HG03135 (cell line): ENCODE measurements at regions not wholly inside any gene's neighbourhood (a gene's known extent, or its start where the extent isn't known, plus 50 kb on each side); places are given as distances from the start of the nearest gene placed in this dataset.
"Not testable (repeated sequence)": the region's sequence is repeated elsewhere in the genome, so short reads cannot be mapped to it uniquely, and the experiment has no call there.

Source experiments
- ATAC-seq: cut with Tn5 transposase; IDR thresholded peaks from one replicate; pipeline ENCODE4 v1.9.1; 2021; ENCODE audit warnings: mild to moderate bottlenecking, moderate library complexity; ENCODE audit not compliant: unreplicated experiment

DNA sequence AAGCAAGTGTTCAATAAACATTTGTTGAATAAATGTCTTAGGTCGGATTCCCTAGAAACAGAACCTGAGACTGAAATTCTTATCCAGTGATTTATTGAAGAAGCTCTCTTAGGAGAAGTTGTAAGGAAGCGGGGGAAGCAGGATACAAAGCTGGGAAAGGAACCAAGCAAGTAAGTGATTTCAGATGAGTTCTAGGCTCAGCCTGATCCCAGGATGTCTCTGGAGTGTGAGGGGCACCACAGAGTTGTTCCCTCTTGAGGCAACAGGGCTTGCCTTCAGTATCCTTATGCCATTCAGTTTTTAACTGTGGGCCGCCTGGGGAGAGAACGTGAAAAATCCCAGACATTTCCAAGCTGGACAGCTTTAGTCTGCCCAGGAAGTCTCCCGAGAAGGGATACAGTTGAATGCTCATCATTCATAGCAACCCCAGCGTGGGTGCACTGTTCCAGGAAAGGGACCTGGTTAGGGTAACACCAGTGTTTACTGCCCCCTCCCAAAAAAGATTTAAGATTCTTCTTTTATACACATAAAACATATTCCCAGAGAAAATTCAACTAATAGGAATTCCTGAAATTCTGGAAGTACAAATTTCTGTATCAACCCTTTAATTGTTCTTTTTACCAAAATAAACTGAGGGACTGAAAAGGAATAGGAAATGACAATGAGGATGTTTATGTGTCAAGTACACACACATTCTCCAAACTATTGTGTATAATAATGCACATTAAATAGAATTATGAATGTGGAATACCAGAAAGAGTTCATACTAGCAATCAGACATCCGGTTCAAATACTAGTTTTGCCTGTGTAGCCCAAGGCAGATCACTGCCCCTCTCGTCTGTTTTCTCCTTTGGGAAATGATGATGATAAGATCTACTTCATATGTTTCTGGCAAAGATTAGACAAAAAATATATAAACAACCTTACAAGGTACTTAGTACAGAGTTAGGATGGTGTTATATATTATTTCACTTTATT, 592.1 kb upstream of the CDH2 start:
- no peak for ATAC-seq

- ATAC-seq, result no peak
Observed at GRCh38 chr18:28767727-28768211, 590.8 kb upstream of the CDH2 start.

DNA sequence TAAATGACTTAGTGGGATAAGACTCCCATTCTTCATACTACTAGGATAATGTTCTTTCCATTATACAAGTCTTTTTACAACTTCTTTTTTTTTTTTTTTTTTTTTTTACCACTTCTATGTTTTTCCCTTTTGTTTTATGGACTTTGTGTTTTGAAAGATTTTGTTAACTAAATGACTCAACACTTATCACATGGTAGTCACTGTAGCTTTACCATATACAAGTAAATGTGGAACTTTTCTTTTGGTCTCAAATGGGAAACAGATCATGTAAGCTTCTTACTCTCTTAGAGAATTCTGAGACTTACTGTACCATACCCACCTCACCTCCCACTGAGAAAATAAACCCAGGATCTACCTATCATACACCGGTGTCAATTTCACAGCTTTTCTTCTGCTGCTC, 590.3 kb upstream of the CDH2 start:
- ATAC-seq, result no peak

- no peak for ATAC-seq
Observed at GRCh38 chr18:28766721-28767120, 589.8 kb upstream of the CDH2 start.

- ATAC-seq, result no peak
Observed at GRCh38 chr18:28766027-28766426, 589.1 kb upstream of the CDH2 start.

- no peak for ATAC-seq
Observed at GRCh38 chr18:28760299-28760698, 583.4 kb upstream of the CDH2 start.

DNA sequence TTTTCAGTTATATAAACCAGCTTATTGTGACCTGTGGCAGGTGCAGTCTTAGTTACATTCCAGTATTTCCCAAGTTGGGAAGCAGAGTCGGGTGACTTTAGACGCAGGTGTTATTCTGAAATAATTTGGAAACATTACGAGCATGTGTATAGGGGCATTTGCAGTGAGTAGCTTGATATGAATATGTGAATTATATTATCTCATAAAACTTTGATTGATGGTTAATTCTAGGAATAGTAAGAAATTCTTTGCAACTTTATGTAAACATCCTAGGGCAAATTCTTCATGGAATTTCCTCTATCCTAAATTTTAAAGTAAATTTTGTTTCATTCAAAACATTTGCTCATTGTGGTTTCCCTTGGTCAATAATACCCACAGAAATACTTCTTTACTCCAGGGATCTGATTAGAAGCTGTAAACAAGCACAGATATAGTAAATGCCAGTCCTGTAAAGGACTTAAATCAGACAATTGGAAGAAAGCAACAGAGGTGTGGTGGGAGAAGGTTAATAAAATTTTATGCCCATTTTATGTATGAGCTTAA, 580.6 kb upstream of the CDH2 start:
- ATAC-seq, result no peak

DNA sequence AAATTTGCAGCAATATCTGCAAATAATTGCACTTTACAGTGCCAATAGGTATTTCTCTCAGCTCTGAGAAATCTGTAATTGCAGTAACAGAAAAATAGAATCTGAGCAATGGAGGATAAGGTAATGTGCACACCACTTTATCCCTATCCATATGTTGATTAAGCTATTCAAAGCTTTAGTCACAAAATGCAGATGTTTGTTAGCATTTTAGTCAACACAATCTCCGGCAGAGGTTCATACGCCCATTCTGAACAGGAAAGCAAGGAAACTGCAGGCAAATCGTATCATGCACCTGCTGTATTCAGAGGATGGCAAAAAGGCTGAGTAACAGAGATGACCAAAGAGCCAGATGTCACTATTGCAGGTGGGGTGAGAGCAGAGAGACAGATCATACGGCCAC, 566.2 kb upstream of the CDH2 start:
- no peak for ATAC-seq

DNA sequence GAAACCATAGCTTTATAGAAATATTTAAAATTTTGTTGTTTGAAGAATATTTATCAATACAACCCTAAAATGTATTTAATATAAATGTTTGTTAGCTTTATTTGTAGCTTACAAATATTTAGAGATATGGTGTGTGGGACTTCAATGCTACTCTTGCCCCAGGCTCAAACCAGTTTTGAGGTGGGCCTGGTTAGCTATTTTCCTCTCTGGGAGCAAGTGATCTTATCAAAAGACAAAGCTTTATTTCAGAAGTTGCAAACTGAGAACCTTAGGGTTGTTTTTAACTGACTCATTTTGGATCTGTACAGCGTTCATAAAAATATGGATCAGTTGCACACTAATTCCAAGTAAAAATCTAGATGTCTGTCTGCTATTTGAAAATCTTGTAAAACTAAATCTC, 563.6 kb upstream of the CDH2 start:
- no peak for ATAC-seq

DNA sequence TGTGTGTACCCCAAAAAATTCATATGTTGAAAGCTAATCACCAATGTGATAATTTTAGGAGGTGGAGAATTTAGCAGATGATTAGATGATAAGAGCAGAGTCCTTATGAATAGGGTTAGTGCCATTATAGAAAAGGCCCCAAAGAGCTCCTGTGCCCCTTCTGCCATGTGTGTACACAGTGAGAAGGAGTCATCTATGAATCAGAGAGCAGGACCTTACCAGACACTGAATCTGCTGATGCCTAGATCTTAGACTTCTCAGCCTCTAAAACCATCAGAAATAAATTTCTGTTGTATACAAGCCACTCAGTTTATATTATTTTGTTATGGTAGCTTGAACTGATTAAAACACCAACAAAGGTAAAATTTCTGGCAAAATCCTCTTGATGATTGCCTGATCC, 560.0 kb upstream of the CDH2 start:
- ATAC-seq, result no peak

DNA sequence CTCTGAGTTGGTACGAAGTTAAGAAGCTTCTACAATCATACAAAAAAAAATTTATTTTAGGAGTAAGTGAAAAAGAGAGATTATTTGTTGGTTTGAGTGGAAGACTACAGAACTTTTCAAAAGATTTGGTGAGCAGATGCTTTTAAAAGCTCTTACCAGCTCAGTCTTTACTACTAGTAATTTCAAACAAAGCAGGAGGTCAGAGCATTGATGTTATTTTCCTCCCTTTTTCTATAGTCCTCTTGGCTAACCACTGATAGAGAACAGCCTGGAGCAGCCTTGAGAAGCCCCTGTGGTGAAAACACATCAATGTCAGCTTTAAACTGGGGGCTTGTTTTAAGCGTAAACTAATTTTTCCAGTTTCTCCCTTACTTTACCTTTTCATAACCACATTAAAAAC, 559.3 kb upstream of the CDH2 start:
- ATAC-seq, result no peak

DNA sequence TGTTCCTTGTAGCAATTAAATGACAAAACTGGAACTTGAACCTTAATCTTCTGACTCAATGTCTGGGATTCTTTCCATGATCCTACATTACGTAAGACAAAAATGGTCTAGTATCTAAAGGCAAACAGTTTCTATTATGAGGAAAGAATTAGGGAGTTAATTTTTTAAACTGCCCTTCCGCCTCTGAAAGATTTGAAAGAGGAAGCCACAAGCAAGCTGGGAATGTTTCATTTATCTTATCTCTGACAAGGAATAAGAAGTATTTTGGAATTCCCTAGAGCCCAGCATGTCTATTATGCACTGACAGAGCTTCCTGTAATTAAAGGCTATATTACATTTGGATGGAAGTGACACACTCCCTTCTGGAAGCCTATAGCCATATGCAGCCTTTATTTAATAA, 558.8 kb upstream of the CDH2 start:
- no peak for ATAC-seq

DNA sequence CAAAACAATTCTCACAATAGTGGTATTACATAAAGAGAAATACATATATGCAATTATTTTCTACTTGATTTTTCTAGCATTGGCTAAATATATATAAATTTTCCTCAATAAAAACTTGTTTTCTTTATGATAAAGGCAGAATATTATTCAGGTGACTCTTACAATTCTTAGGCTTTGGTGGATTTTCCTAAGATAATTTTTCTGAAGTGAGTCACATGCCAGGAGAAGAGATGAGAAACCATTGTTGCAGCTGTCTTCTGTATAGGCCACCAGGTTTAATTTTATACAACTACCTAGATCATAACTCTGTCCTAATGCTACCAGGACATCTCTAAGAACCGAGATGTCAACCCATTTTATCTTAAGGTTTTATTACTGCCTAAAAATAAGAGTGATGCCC, 552.4 kb upstream of the CDH2 start:
- no peak for ATAC-seq

GRCh38 chr18:28728891-28729290, 552.0 kb upstream of the CDH2 start:
- no peak for ATAC-seq

DNA sequence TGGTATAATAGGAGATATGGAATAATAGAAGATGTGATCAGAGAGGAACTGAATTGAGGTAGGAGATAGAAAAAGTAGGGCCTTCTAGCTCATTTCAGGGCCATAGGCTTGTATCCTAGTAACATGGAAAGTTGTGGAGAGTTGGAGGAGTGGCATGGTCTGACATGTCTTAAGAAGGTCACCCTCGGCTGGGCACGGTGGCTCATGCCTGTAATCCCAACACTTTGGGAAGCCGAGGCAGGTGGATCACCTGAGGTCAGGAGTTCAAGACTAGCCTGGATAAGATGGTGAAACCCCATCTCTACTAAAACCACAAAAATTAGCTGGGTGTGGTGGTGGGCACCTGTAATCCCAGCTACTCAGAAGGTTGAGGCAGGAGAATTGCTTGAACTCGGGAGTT, 550.3 kb upstream of the CDH2 start:
- ATAC-seq, result not testable (repeated sequence)

- no peak for ATAC-seq
Observed at GRCh38 chr18:28725876-28726275, 548.9 kb upstream of the CDH2 start.

DNA sequence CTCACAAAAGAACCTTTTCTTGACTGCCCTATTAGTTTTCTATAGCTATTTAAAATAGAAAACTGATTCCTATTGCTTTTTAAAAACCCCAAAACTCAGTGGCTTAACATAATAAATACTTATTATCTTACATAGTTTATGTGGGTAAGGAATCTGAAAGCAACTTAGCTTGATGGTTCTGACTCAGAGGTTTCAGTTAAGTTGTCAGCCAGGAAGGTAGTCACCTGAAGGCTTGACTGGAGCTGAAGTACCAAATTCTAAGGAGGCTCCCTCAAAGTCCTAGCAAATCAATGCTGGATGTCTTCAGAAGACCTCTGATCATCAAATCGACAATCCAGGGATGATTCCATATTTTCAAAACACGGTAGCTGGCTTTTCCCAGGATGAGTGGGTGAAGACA, 546.6 kb upstream of the CDH2 start:
- ATAC-seq, result no peak

DNA sequence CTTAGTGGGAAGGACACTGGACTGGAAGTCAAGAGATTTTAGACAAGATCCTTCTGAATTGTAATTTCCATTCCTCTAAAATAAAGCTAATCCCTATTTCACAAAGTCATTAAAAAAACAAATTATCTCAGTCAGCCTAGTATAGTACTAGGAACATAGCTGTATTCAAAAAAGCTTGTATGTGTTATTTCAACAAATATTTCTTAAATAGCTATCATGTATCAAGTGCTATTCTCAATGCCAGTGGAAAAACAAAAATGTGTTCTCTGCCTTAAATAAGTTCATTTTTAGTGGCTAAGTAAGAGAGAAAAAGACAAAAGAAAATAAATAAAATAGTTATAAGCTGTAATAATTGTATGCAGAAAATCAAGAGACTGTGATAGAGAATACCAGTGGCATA, 541.8 kb upstream of the CDH2 start:
- no peak for ATAC-seq

DNA sequence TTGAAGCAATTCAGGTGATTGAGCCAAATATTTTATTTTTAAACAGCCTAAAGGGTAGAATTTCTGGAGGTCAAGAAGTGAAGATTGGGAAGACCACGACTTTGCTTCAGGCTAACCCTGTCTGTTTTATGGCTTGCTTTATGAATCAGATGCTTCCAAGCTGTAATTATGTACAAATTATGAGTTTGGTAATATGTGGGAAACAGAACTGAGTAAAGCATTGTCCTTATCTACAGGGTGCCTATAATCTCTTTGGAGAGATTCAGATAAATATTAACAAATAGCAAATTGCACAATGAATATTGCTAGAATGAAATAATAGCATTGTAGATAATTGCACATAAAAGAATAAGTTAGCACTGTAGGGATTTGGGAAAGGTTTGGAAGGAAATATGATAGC, 539.4 kb upstream of the CDH2 start:
- ATAC-seq, result no peak

DNA sequence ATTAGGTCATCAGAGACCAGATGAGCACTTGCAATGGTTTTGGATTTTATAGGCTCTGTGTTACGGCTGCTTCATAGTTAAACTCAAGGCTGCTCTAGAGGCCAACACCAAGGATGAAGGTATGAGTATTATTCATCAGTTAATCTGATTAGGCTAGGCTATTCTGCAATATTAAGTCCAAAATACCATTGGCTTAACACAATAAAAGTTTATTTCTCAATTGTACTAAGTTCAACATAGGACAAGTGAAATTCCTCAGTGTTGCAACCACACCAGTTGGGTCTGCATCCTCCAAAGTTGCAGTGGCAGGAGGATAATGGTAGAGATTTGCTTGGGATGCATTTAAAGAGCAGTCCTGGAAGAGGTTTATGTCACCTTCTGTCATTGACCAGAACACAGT, 538.3 kb upstream of the CDH2 start:
- no peak for ATAC-seq

DNA sequence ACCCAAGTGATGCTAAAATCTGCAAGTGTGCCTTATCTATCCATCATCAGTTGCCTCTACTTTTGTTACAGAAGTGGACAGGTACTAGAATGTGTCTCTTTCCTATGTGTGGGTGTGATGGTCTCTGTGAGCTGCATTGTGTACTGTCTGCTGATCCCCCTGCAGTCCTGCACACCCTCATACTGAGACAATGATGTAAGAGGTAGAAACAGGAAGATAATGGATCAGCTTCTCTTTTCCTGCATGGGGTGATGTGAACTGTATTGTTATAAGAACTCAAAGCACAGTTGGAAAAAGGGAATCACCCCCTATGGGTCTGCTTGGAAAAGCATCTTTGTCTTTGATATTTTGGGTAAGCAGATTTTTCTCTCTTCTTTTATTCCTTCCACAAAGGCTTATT, 537.6 kb upstream of the CDH2 start:
- no peak for ATAC-seq

DNA sequence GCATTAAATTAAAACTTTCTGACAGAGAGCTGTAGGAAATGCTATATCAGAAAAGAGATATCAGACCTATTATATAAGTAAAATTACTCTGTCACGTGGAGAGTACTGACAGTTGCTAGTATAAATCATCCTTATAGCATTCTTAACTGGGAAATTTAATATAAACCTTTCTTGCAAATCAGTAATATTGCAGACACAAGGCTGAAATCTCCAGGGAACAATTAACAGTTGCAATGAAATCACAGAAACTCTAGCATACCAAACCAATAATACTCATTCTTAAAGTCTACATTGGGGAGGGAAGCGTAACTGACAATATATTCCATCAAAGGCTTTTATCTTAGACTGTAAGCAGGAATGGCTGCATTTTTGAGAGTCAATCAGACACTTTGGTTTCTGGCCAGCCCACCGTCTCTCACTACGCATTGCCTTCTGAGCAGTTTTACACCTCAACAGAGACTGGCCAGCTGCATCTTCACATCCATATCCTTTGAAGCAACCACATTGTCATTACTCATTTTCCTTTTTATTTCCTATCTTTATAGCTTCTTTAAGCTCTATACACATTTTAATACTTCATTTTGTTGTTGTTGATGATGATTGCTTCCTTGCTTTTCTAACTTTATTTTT, 536.0 kb upstream of the CDH2 start:
- ATAC-seq, result no peak
